GM12892 (cell line): ENCODE measurements at regions not wholly inside any gene's neighbourhood (a gene's known extent, or its start where the extent isn't known, plus 50 kb on each side); places are given as distances from the start of the nearest gene placed in this dataset.

Source experiments
- POLR2AphosphoS5 ChIP-seq: IDR thresholded peaks from 2 replicates; pipeline ENCODE4 v1.6.1; 2011; ENCODE audit warnings: low read depth, low read length, control low read depth
- TAF1 ChIP-seq: IDR thresholded peaks from 2 replicates; pipeline ENCODE4 v1.6.1; 2011; ENCODE audit warnings: low read depth, mild to moderate bottlenecking, control low read depth, low read length, borderline replicate concordance

DNA sequence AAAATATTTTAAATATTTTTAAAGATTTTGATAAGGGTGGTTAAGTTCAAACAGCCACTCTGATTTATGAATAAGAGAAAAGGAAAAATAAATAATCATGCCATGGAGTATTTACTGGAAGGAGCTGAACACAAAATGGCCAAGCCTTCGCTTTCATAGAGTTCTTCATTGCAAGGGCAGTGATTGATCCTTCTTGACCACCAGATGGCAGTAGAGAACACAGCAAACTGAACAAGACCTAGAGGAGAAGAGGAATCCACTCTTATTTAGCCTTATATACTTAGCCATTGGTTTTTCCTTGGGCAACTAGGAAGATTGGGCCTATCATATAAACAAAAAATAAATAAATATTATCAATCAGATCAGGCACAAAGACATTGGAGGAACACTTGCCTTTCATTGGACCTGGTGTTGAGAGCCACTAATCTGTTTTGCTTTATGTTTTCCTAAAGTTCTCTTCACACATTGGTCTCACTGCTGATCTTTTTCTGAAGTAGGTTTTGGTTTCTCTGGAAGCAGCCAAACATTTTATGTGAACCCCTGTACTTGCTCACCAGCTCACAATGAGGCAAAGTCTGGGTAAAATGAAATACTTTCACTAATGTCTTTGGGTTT is 58.1 kb upstream of the PARM1 start:
- no peak for TF ChIP-seq POLR2AphosphoS5
- no peak for TF ChIP-seq TAF1
